Inferior parietal cortex (tissue), 1 donor: ENCODE measurements at regions not wholly inside any gene's neighbourhood (a gene's known extent, or its start where the extent isn't known, plus 50 kb on each side); places are given as distances from the start of the nearest gene placed in this dataset.
"Not testable (repeated sequence)": the region's sequence is repeated elsewhere in the genome, so short reads cannot be mapped to it uniquely, and the experiment has no call there.

Source experiments
- DNase-seq: peaks from one replicate; pipeline ENCODE4 v3.0.0-alpha.2; 2016; ENCODE audit errors: extremely low spot score

- DNase-seq, result no peak
These were observed 713.3 kb downstream of the COL12A1 start for GRCh38 chr6:74492587-74492986.

GRCh38 chr6:74491844-74492374 lies 713.9 kb downstream of the COL12A1 start:
- no peak for DNase-seq

GRCh38 chr6:74488726-74489125 lies 717.1 kb downstream of the COL12A1 start:
- DNase-seq, result not testable (repeated sequence)

- DNase-seq, result no peak
These were observed 723.7 kb downstream of the COL12A1 start for GRCh38 chr6:74482180-74482579.

GRCh38 chr6:74480561-74480960 lies 725.3 kb downstream of the COL12A1 start:
- DNase-seq, result no peak

GRCh38 chr6:74479960-74480359 lies 725.9 kb downstream of the COL12A1 start:
- no peak for DNase-seq

- DNase-seq, result no peak
These were observed 726.4 kb downstream of the COL12A1 start for GRCh38 chr6:74479420-74479819.

GRCh38 chr6:74474046-74474445 lies 731.8 kb downstream of the COL12A1 start:
- DNase-seq, result not testable (repeated sequence)

- DNase-seq, result not testable (repeated sequence)
These were observed 737.3 kb downstream of the COL12A1 start for GRCh38 chr6:74468552-74468951.

GRCh38 chr6:74467533-74468215 lies 738.2 kb downstream of the COL12A1 start:
- DNase-seq, result no peak

GRCh38 chr6:74466572-74466971 lies 739.3 kb downstream of the COL12A1 start:
- DNase-seq, result no peak

GRCh38 chr6:74459260-74459659 lies 746.6 kb downstream of the COL12A1 start:
- no peak for DNase-seq

- no peak for DNase-seq
These were observed 747.3 kb downstream of the COL12A1 start for GRCh38 chr6:74458536-74458935.

- no peak for DNase-seq
These were observed 750.1 kb downstream of the COL12A1 start for GRCh38 chr6:74455786-74456185.

- no peak for DNase-seq
These were observed 753.9 kb downstream of the COL12A1 start for GRCh38 chr6:74451953-74452352.

GRCh38 chr6:74448850-74449249 lies 752.8 kb downstream of the CD109 start:
- DNase-seq, result no peak

- no peak for DNase-seq
These were observed 751.0 kb downstream of the CD109 start for GRCh38 chr6:74447013-74447412.

- no peak for DNase-seq
These were observed 743.3 kb downstream of the CD109 start for GRCh38 chr6:74439123-74439811.

GRCh38 chr6:74438395-74438794 lies 742.4 kb downstream of the CD109 start:
- not testable (repeated sequence) for DNase-seq

GRCh38 chr6:74434171-74434570 lies 738.2 kb downstream of the CD109 start:
- no peak for DNase-seq

- DNase-seq, result no peak
These were observed 736.0 kb downstream of the CD109 start for GRCh38 chr6:74431873-74432580.

GRCh38 chr6:74420221-74420620 lies 724.2 kb downstream of the CD109 start:
- no peak for DNase-seq

GRCh38 chr6:74415056-74415455 lies 719.1 kb downstream of the CD109 start:
- no peak for DNase-seq
